UCSD-AML1 (cell line): ENCODE measurements at regions not wholly inside any gene's neighbourhood (a gene's known extent, or its start where the extent isn't known, plus 50 kb on each side); places are given as distances from the start of the nearest gene placed in this dataset.

Experiments
- DNase-seq: peaks from one replicate; lab custom pipeline; 2025; ENCODE audit not compliant: unreplicated experiment; lab: John Stamatoyannopoulos, UW

DNA sequence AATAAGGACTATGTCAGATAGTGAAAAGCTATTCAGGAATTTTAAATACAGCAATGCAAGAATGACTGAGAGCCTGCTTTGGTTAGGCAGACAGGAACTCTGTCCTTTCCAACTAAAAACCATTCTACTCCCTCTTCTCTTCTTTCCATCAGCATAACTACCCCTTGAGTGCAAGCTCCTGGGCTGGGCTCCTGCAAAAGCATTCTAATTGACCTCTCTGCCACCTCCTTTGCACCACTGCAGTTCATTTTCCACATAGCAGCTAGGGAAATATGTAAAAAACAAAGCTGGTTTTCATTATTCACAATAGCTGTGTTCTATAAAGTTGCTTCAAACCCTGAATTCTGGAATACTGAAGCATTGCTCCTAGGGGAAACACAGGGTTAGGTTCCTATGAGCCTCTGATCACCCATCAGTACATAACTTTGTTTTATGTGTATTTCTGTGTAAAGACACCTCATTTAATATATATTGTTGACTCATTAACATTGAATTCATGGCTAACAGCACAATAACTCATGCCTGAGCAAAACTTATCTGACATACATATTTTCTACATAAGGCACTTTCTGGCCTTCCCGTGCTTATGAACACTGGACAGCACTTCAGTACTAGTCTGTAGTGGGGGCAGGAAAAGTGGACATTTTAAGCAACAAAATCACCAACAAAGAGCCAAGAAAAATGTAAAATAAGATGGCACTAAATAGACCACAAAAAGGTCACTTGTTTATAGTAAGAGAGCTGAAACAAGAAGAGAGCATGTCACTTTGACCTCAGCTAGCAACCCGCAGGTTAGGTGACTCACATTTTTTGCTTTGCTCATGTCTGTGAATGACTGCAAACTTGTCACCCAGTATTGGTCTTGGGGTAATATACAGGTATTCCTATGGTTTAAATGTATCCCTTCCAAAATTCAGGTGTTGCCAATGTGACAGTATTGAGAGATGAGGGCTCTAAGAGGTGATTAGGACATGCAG, 57.9 kb upstream of the IRF2BP2 start:
- DNase-seq: no peak

DNA sequence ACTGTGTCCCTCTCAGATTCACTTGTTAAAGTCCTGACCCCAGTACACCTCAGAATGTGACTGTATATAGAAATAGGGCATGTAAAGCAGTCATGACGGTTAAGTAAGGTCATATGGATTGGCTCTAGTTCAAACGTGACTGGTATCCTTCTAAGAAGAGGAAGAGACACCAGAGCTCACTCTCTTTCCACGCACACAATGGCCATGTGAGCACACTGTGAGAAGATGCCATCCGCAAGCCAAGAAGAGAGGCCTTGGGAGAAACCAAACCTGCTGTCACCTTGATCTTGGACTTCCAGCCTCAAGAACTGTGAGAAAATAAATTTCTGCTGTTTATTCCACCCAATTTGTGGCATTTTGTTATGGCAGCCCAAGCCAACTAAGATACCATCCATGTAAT, 56.8 kb upstream of the IRF2BP2 start:
- DNase-seq: no peak

DNA sequence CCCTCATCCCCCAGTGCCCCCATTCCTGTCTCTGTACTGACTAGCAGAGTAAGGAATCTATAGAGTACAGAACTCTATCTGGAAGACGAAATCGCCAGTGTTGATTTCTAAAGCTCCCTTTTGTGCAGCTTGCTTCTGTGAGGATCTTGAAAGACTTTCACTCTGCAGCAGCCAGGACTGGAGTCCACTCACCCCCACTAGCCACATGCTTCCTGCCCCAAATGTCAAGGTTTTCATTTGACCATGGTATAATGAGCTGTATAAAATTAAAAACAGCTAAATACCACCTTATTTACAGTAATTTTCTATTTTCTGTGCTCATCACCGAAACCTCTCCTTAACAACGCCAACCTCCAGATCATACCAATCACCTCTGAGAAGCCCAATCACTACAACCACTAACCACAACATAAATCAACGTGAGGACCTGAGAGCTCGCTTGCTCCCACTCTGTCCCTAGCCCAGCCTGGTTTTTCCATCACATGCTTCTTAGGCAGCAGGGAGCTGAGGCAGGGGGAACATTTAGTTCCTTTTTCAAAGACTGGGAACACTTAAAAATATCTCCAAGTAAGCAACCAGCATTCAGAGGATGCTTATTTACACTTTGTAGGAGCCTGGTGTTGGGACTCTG, 56.1 kb upstream of the IRF2BP2 start:
- DNase-seq: no peak

DNA sequence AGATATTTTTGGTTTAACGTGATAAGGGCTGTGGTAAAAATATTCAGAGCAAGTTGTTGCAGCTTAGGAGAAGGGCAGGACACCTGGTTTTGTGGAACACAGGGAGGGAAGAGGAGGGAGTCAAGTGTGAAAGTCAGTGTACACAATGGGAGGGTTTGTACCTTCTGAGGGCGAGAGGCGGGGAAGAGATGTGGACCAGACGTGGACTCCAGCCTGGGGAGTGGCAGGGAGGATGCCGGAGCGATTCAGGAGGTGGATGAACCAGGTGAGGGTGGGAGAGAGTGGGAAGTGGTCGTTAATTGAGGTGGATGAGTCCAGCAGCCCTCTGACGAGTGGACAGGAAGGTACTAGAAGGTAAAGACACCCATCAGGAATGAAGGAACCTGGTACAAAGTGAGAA, 52.2 kb upstream of the IRF2BP2 start:
- DNase-seq: no peak

DNA sequence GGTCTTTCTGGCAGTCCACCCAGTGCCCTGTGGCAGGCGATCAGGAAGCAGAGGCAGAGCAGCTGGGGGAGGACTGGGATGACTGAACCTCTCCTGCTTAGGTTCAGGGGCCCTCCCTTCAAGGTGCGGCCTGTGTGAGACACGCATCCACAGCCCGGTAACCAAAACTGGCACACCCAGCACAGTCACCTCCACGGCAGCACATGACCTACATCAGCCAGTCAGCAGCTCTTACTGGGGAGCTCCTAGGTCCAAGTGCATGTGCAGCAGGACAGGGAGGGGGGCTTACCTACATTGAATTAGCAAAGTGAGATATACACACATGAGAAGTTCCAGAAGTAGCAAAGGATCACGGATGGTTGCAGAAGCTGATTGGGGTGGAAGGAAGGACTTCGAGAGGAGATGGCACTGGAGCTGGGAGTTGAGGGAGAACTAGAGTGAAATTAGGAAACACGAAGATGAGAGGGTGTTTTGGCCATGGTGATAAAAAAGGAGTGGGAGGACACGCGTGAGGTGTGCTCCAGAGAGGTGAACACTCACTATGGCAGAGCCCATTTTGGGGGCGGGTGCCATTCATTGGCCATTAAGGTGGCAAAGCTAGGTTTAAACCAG, 51.4 kb upstream of the IRF2BP2 start:
- no peak for DNase-seq

DNA sequence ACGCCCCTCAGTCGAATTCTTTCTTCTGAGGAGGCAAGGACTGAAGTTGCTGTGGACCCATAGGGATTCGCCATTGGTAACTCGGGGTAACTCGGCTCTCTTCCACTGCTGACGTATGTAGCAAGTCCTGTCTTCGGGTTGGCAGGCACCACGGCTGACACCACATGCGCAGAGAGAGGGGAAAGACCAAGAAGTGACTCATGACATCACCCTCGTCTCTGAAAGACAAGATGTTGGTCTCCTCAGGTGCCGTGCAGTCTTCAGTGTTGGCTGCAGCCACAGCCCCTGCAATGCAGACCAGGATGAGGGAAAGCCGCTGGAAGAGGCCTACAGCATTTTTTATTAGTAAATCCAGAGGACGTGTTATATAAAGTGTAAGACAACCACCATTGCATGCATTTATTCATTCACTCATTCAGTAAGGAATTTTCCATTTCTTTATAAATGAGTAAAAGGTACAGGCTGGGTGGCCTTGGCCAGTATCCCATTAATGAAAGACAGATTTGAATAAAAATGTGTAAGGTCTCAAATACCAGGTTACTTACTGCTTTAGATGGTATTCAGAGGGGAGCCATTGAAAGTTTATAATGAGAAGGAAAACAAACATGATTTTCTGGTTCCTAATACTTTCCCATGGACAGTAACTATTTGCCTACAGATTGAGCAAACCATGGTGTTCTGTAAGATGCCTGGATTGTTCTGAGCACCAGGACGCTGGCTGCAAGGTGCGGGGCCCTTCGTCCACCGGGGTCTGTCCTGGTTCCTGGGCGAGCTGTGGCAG, 50.7 kb upstream of the IRF2BP2 start:
- DNase-seq: no peak
